Mesenchymal stem cell (in vitro differentiated cells and primary cell): ENCODE measurements at regions not wholly inside any gene's neighbourhood (a gene's known extent, or its start where the extent isn't known, plus 50 kb on each side); places are given as distances from the start of the nearest gene placed in this dataset.

Experiments
- DNase-seq: peaks from one replicate; pipeline ENCODE4 v3.0.0-alpha.2; 2013
- H2AFZ ChIP-seq: one replicate; pipeline ENCODE4 v1.6.1; 2013; ENCODE audit warnings: low read depth, mild to moderate bottlenecking, control low read depth, inconsistent platforms, low read length, moderate library complexity
- H2AK5ac ChIP-seq: 2 replicates; pipeline ENCODE4 v1.6.1; 2013; ENCODE audit warnings: low read length, moderate library complexity, mild to moderate bottlenecking, inconsistent platforms; ENCODE audit not compliant: severe bottlenecking
- H2BK120ac ChIP-seq: one replicate; pipeline ENCODE4 v1.6.1; 2013; ENCODE audit warnings: low read depth, mild to moderate bottlenecking, inconsistent platforms, low read length, moderate library complexity
- H2BK12ac ChIP-seq, 2 experiments: one replicate each; pipeline ENCODE4 v1.6.1; 2013; ENCODE audit warnings: inconsistent platforms in 2 of 2, low read length in 2 of 2, mild to moderate bottlenecking in 2 of 2, moderate library complexity in 2 of 2, control low read depth in 1 of 2
- H2BK15ac ChIP-seq: one replicate; pipeline ENCODE4 v1.6.1; 2013; ENCODE audit warnings: mild to moderate bottlenecking, low read depth, inconsistent platforms; ENCODE audit not compliant: poor library complexity, severe bottlenecking
- H2BK5ac ChIP-seq: 2 replicates; pipeline ENCODE4 v1.6.1; 2013; ENCODE audit warnings: low read depth, mild to moderate bottlenecking, low read length, control low read depth, inconsistent platforms; ENCODE audit not compliant: poor library complexity, severe bottlenecking
- H3K14ac ChIP-seq, 2 experiments: one replicate each; pipeline ENCODE4 v1.6.1; 2013; ENCODE audit warnings: inconsistent platforms in 2 of 2, low read length in 2 of 2, control low read depth in 1 of 2, mild to moderate bottlenecking in 1 of 2, moderate library complexity in 1 of 2
- H3K18ac ChIP-seq, 2 experiments: one replicate each; pipeline ENCODE4 v1.6.1; 2013; ENCODE audit warnings: inconsistent platforms in 2 of 2, low read length in 2 of 2, control low read depth in 1 of 2, low read depth in 1 of 2, mild to moderate bottlenecking in 1 of 2
- H3K23ac ChIP-seq, 2 experiments: one replicate each; pipeline ENCODE4 v1.6.1; 2013; ENCODE audit warnings: inconsistent platforms in 2 of 2, low read length in 2 of 2, mild to moderate bottlenecking in 2 of 2, moderate library complexity in 2 of 2, control low read depth in 1 of 2
- H3K27ac ChIP-seq: 2 replicates; pipeline ENCODE4 v1.5.1; 2013; ENCODE audit warnings: mild to moderate bottlenecking, moderate library complexity, low read length, control low read depth, inconsistent platforms; ENCODE audit not compliant: poor library complexity, severe bottlenecking
- H3K27me3 ChIP-seq, 2 experiments: 2 replicates each; pipeline versions ENCODE4 v1.6.1 to v1.7.0; 2013; ENCODE audit warnings: low read length in 2 of 2, mild to moderate bottlenecking in 2 of 2, moderate library complexity in 2 of 2, control low read depth in 1 of 2, inconsistent platforms in 1 of 2; ENCODE audit not compliant: control insufficient read depth in 1 of 2, insufficient read depth in 1 of 2
- H3K36me3 ChIP-seq, 2 experiments: 2 replicates each; pipeline versions ENCODE4 v1.6.1 to v1.7.0; 2013; ENCODE audit warnings: low read length in 2 of 2, control low read depth in 1 of 2, inconsistent platforms in 1 of 2, low read depth in 1 of 2, mild to moderate bottlenecking in 1 of 2; ENCODE audit not compliant: insufficient read depth in 2 of 2, control insufficient read depth in 1 of 2
- H3K4ac ChIP-seq, 2 experiments: one replicate each; pipeline ENCODE4 v1.6.1; 2013; ENCODE audit warnings: inconsistent platforms in 2 of 2, low read length in 2 of 2, mild to moderate bottlenecking in 2 of 2, moderate library complexity in 2 of 2, control low read depth in 1 of 2, low read depth in 1 of 2
- H3K4me1 ChIP-seq: 2 replicates; pipeline ENCODE4 v1.6.1; 2013; ENCODE audit warnings: low read depth, low read length, control low read depth; ENCODE audit not compliant: control insufficient read depth, insufficient read depth
- H3K4me2 ChIP-seq: 2 replicates; pipeline ENCODE4 v1.6.1; 2013; ENCODE audit warnings: low read length, mild to moderate bottlenecking, inconsistent platforms; ENCODE audit not compliant: poor library complexity, severe bottlenecking
- H3K4me3 ChIP-seq, 2 experiments: 2 replicates each; pipeline versions ENCODE4 v1.5.1 to v1.7.0; 2013; ENCODE audit warnings: low read length in 2 of 2, mild to moderate bottlenecking in 2 of 2, control low read depth in 1 of 2, low read depth in 1 of 2; ENCODE audit not compliant: insufficient read depth in 1 of 2
- H3K79me1 ChIP-seq: replicated peaks from 2 replicates; pipeline ENCODE4 v1.6.1; 2013; ENCODE audit warnings: mild to moderate bottlenecking, control low read depth, low read length, inconsistent platforms; ENCODE audit not compliant: poor library complexity, severe bottlenecking
- H3K9ac ChIP-seq: 2 replicates; pipeline ENCODE4 v1.7.0; 2013; ENCODE audit warnings: mild to moderate bottlenecking, low read length, moderate library complexity
- H3K9me3 ChIP-seq: 2 replicates; pipeline ENCODE4 v1.7.0; 2013; ENCODE audit warnings: mild to moderate bottlenecking, low read length; ENCODE audit not compliant: control insufficient read depth
- H4K8ac ChIP-seq: one replicate; pipeline ENCODE4 v1.6.1; 2013; ENCODE audit warnings: inconsistent platforms, mild to moderate bottlenecking, low read length, moderate library complexity
- H4K91ac ChIP-seq: one replicate; pipeline ENCODE4 v1.6.1; 2013; ENCODE audit warnings: mild to moderate bottlenecking, low read length, inconsistent platforms
- WGBS: methylation state at CpG from one replicate; pipeline ENCODE4 v1.1.7; 2013; ENCODE audit warnings: mixed read lengths; 5-methylcytosine and 5-hydroxymethylcytosine counted together

DNA sequence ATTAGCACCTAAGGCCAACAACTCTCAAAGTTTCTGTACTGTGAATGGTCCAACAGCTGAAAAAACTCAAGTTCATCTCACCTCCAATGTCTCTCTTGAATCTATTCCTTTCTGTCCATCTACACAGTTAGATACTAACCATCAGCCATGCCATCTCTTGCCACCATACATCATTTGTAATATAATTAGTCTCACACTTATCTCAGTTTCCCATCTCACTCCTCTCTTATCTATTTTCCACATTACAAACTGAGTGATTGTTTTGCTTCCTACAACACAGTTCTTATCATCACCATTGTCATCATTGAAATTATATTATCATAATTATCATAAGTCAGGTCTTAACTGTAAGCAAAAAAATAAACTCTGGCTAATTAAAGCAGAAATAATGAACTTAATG lies 393.9 kb downstream of the PRELID2 start:
- Histone ChIP-seq H2BK12ac (no peak overlapping the region), H2BK15ac (no peak overlapping the region), H3K23ac (no peak overlapping the region), H3K27ac (no peak overlapping the region), H3K4me1 (no peaks in the 10 kb centered on the region), H3K4me2 (no peak overlapping the region), H2AK5ac (no peak overlapping the region), H2BK120ac (no peak overlapping the region), H3K79me1 (no peaks in the 10 kb centered on the region), H3K9me3 (peaks cover 53% of the 10 kb centered on the region), H2AFZ (no peak overlapping the region), H3K36me3 (no peaks in the 10 kb centered on the region), H3K18ac (no peak overlapping the region), H3K4ac (no peak overlapping the region), H3K27me3 (no peaks in the 10 kb centered on the region), H2BK5ac (no peak overlapping the region), H3K9ac (no peak overlapping the region), H3K4me3 (no peak overlapping the region), H4K91ac (no peak overlapping the region), H3K14ac (no peak overlapping the region), H4K8ac (no peak overlapping the region)
- no peak for DNase-seq

DNA sequence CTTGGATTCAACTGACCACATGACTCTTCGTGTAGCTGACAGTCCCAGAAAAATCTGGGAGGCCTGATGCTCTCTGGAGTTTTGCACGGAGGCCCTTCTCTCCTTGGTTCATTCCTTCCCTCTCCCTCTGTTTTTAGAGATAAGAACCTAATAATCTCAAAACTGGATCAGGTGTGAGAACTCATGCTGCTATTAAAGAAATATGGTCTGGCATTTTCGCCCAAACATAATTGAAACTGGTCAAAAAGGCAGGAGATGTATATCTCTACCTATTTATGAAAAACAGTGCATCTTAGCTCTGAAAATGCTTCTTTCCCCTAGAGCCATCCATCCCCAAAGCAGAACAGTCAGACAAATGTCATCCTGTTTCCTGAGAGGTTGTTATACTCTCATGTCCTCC lies 397.5 kb downstream of the PRELID2 start:
- H4K8ac ChIP-seq: no peak overlapping the region
- H3K9ac ChIP-seq: no peak overlapping the region
- no peaks in the 10 kb centered on the region for H3K4me1 ChIP-seq
- no peak overlapping the region for H2BK5ac ChIP-seq
- H2AFZ ChIP-seq: no peak overlapping the region
- WGBS: 86% methylated on average over 2 of the region's 3 CpGs
- H2BK120ac ChIP-seq: no peak overlapping the region
- no peak overlapping the region for H2AK5ac ChIP-seq
- no peak overlapping the region for H3K4me2 ChIP-seq
- no peak overlapping the region for H3K4ac ChIP-seq
- no peaks in the 10 kb centered on the region for H3K27me3 ChIP-seq
- H3K27ac ChIP-seq: no peak overlapping the region
- DNase-seq: no peak
- H2BK12ac ChIP-seq: no peak overlapping the region
- H4K91ac ChIP-seq: no peak overlapping the region
- H3K9me3 ChIP-seq: peaks cover 68% of the 10 kb centered on the region
- H3K4me3 ChIP-seq: no peak overlapping the region
- H3K14ac ChIP-seq: no peak overlapping the region
- no peak overlapping the region for H2BK15ac ChIP-seq
- no peaks in the 10 kb centered on the region for H3K36me3 ChIP-seq
- H3K79me1 ChIP-seq: no peaks in the 10 kb centered on the region
- no peak overlapping the region for H3K18ac ChIP-seq
- no peak overlapping the region for H3K23ac ChIP-seq

DNA sequence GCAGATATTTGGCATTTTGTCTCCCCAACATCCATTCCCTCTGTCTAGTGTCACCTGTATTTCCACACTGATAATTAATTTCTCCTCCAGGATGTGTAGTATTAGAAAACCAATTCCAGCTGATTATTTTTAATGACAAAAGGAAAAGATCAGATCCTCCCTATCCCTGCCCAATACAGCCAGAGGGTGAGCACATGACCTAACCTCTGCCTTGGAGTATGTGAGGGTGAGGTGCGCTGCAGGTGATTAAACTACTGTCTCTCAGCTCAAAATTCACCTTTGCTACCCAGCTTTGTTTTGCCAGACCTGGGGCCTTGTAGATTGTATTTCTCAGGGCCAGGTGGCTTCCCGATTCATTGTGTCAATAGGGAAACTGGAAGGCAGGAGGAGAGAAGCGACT lies 402.1 kb downstream of the PRELID2 start:
- no peak overlapping the region for H3K18ac ChIP-seq
- no peak overlapping the region for H3K23ac ChIP-seq
- H3K4me1 ChIP-seq: no peaks in the 10 kb centered on the region
- no peak for DNase-seq
- no peak overlapping the region for H3K4me2 ChIP-seq
- no peak overlapping the region for H2BK5ac ChIP-seq
- no peaks in the 10 kb centered on the region for H3K36me3 ChIP-seq
- H3K27ac ChIP-seq: no peak overlapping the region
- H3K9ac ChIP-seq: no peak overlapping the region
- no peak overlapping the region for H2BK12ac ChIP-seq
- H2BK15ac ChIP-seq: no peak overlapping the region
- no peak overlapping the region for H2AK5ac ChIP-seq
- H3K79me1 ChIP-seq: no peaks in the 10 kb centered on the region
- H3K4me3 ChIP-seq: no peak overlapping the region
- no peak overlapping the region for H2BK120ac ChIP-seq
- H4K8ac ChIP-seq: no peak overlapping the region
- no peak overlapping the region for H4K91ac ChIP-seq
- 93% methylated on average over 3 of the region's 3 CpGs for WGBS
- H3K27me3 ChIP-seq: no peaks in the 10 kb centered on the region
- H3K14ac ChIP-seq: no peak overlapping the region
- H3K9me3 ChIP-seq: peaks cover 48% of the 10 kb centered on the region
- H3K4ac ChIP-seq: no peak overlapping the region
- H2AFZ ChIP-seq: no peak overlapping the region

DNA sequence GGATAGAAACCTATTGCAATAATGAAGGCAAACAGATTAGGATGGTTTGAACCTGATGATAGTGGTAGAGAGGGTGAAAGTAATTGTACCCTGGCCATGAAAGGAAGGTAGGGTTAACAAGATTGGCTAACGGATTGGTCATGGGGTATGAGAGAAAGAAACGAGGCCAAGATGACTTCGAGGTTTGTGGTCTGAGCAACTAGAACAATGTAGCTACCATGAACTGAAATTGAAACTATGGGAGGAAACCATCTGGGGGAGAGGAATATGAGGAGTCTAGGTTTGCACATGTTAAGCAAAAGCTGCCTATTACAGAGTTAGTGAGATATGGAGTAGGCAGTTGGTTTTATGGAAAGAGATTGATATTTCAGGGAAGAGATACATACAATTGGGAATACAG lies 406.0 kb downstream of the PRELID2 start:
- Histone ChIP-seq H3K36me3 (no peaks in the 10 kb centered on the region), H3K14ac (no peak overlapping the region), H3K18ac (no peak overlapping the region), H3K4me3 (no peak overlapping the region), H4K8ac (no peak overlapping the region), H2AFZ (no peak overlapping the region), H2BK12ac (no peak overlapping the region), H3K27ac (no peak overlapping the region), H2BK5ac (no peak overlapping the region), H2BK15ac (no peak overlapping the region), H3K27me3 (no peaks in the 10 kb centered on the region), H3K4me1 (no peaks in the 10 kb centered on the region), H3K23ac (no peak overlapping the region), H2BK120ac (no peak overlapping the region), H3K4ac (no peak overlapping the region), H3K4me2 (no peak overlapping the region), H2AK5ac (no peak overlapping the region), H3K9ac (no peak overlapping the region), H4K91ac (no peak overlapping the region), H3K79me1 (no peaks in the 10 kb centered on the region), H3K9me3 (peaks cover 17% of the 10 kb centered on the region)
- WGBS: 86% methylated on average over 3 of the region's 3 CpGs
- no peak for DNase-seq
